H1 (cell line): ENCODE measurements at regions not wholly inside any gene's neighbourhood (a gene's known extent, or its start where the extent isn't known, plus 50 kb on each side); places are given as distances from the start of the nearest gene placed in this dataset.

Experiments used
- CTCF ChIA-PET: fragments of 300-600 bp; sonication (Branson Sonifier 250); formaldehyde crosslinking; loops from one replicate; lab custom pipeline; 2021; ENCODE audit not compliant: partially characterized antibody; lab: Charles Lee
- POLR2A ChIA-PET: fragments of 300-600 bp; sonication (Branson Sonifier 250); formaldehyde crosslinking; loops from one replicate; lab custom pipeline; 2021; ENCODE audit warnings: inconsistent platforms; ENCODE audit not compliant: partially characterized antibody; lab: Charles Lee
- DNase-seq, 2 experiments: peaks; one replicate each; pipeline versions ENCODE4 v3.0.0 to v3.0.0-alpha.2; 2010 to 2022; ENCODE audit warnings: low spot score in 2 of 2, low read depth in 1 of 2, mixed read lengths in 1 of 2
- FAIRE-seq: peaks from 2 replicates; lab custom pipeline; 2011; peaks lifted over from hg19 to GRCh38; lab: Jason Lieb, UNC
- H2AFZ ChIP-seq: 2 replicates; pipeline ENCODE4 v1.8.1; 2012; ENCODE audit warnings: low read length, inconsistent platforms
- H2AK5ac ChIP-seq: 2 replicates; pipeline ENCODE4 v1.6.1; 2013; ENCODE audit warnings: low read depth, low read length
- H2BK120ac ChIP-seq: replicated peaks from 2 replicates; pipeline ENCODE3; 2013; ENCODE audit warnings: low read depth, low read length, inconsistent platforms
- H2BK12ac ChIP-seq: 2 replicates; pipeline ENCODE4 v1.6.1; 2013; ENCODE audit warnings: low read depth, low read length
- H2BK15ac ChIP-seq: 2 replicates; pipeline ENCODE4 v1.6.1; 2013; ENCODE audit warnings: low read length
- H2BK20ac ChIP-seq: 2 replicates; pipeline ENCODE4 v1.6.1; 2013; ENCODE audit warnings: low read length
- H2BK5ac ChIP-seq: 2 replicates; pipeline ENCODE4 v1.6.1; 2013; ENCODE audit warnings: low read depth, low read length
- H3K14ac ChIP-seq: 2 replicates; pipeline ENCODE4 v1.6.1; 2013; ENCODE audit warnings: inconsistent platforms; ENCODE audit not compliant: insufficient read length
- H3K18ac ChIP-seq: 2 replicates; pipeline ENCODE4 v1.6.1; 2013; ENCODE audit warnings: low read length; ENCODE audit errors: extremely low read depth
- H3K23ac ChIP-seq: 2 replicates; pipeline ENCODE4 v1.6.1; 2013; ENCODE audit warnings: inconsistent platforms; ENCODE audit not compliant: insufficient read length
- H3K23me2 ChIP-seq: 2 replicates; pipeline ENCODE4 v1.6.1; 2013; ENCODE audit warnings: low read depth, low read length
- H3K27ac ChIP-seq: 2 replicates; pipeline ENCODE4 v1.6.1; 2011; ENCODE audit warnings: low read depth, low read length, inconsistent platforms
- H3K27me3 ChIP-seq, 4 experiments: replicated peaks in 1 of 4; 1 replicate in 1 of 4; 2 replicates in 3 of 4; pipeline versions ENCODE4 v1.6.1 to v1.8.1; 2011 to 2013; ENCODE audit warnings: low read length in 3 of 4, mild to moderate bottlenecking in 3 of 4, inconsistent platforms in 2 of 4, mixed read lengths in 2 of 4, moderate library complexity in 1 of 4; ENCODE audit not compliant: control insufficient read depth in 3 of 4, insufficient read depth in 3 of 4; ENCODE audit errors: extremely low read depth in 1 of 4
- H3K36me3 ChIP-seq, 4 experiments: 2 replicates each; pipeline versions ENCODE4 v1.6.1 to v1.8.1; 2011 to 2013; ENCODE audit warnings: mild to moderate bottlenecking in 4 of 4, low read length in 3 of 4, moderate library complexity in 2 of 4, control low read depth in 1 of 4, inconsistent platforms in 1 of 4; ENCODE audit not compliant: insufficient read depth in 4 of 4, control insufficient read depth in 2 of 4
- H3K4ac ChIP-seq: replicated peaks from 2 replicates; pipeline ENCODE3; 2013; ENCODE audit warnings: low read length, low read depth, mixed read lengths, inconsistent platforms; ENCODE audit not compliant: insufficient read length
- H3K4me1 ChIP-seq, 4 experiments: replicated peaks in 1 of 4; 1 replicate in 1 of 4; 2 replicates in 3 of 4; pipeline versions ENCODE4 v1.6.1 to v1.8.1; 2011 to 2013; ENCODE audit warnings: low read length in 3 of 4, inconsistent platforms in 2 of 4, mixed read lengths in 1 of 4; ENCODE audit not compliant: insufficient read depth in 4 of 4, control insufficient read depth in 3 of 4
- H3K4me2 ChIP-seq, 2 experiments: 2 replicates each; pipeline versions ENCODE4 v1.6.1 to v1.8.1; 2011 to 2013; ENCODE audit warnings: low read depth in 2 of 2, low read length in 2 of 2, control low read depth in 1 of 2, inconsistent platforms in 1 of 2, mild to moderate bottlenecking in 1 of 2; ENCODE audit not compliant: insufficient read depth in 1 of 2
- H3K4me3 ChIP-seq, 4 experiments: fragments of 200-600, 300-600 bp in 1 of 4; sonication (generic), shearing (Covaris generic), sonication (Bioruptor Twin) in 1 of 4; 2 replicates each; pipeline versions ENCODE4 v1.5.1 to v1.8.1; 2011 to 2016; ENCODE audit warnings: low read length in 4 of 4, low read depth in 3 of 4, control low read depth in 2 of 4, inconsistent platforms in 2 of 4, mild to moderate bottlenecking in 2 of 4, mixed read lengths in 1 of 4, moderate library complexity in 1 of 4; ENCODE audit not compliant: insufficient read depth in 2 of 4; ENCODE audit errors: extremely low read depth in 1 of 4
- H3K56ac ChIP-seq: replicated peaks from 2 replicates; pipeline ENCODE3; 2013; ENCODE audit warnings: low read depth, mild to moderate bottlenecking, mixed read lengths, low read length, inconsistent platforms; ENCODE audit not compliant: insufficient read length
- H3K79me1 ChIP-seq: 2 replicates; pipeline ENCODE4 v1.6.1; 2013; ENCODE audit warnings: low read depth, low read length, control low read depth
- H3K79me2 ChIP-seq, 2 experiments: 2 replicates each; pipeline versions ENCODE4 v1.6.1 to v1.8.1; 2012 to 2013; ENCODE audit warnings: low read length in 2 of 2, mild to moderate bottlenecking in 2 of 2, inconsistent platforms in 1 of 2; ENCODE audit not compliant: insufficient read depth in 2 of 2, control insufficient read depth in 1 of 2
- H3K9ac ChIP-seq, 4 experiments: replicated peaks in 1 of 4; 1 replicate in 1 of 4; 2 replicates in 3 of 4; pipeline versions ENCODE4 v1.6.1 to v1.8.1; 2011 to 2013; ENCODE audit warnings: low read depth in 3 of 4, low read length in 3 of 4, control low read depth in 2 of 4, mild to moderate bottlenecking in 2 of 4, moderate library complexity in 2 of 4, inconsistent platforms in 1 of 4; ENCODE audit errors: extremely low read depth in 1 of 4
- H3K9me3 ChIP-seq, 2 experiments: 2 replicates each; pipeline versions ENCODE4 v1.6.1 to v1.8.1; 2012 to 2013; ENCODE audit warnings: mild to moderate bottlenecking in 2 of 2, moderate library complexity in 2 of 2, control low read depth in 1 of 2, inconsistent platforms in 1 of 2, low read depth in 1 of 2, low read length in 1 of 2, mixed read lengths in 1 of 2; ENCODE audit not compliant: insufficient read depth in 2 of 2
- H4K20me1 ChIP-seq, 2 experiments: replicated peaks in 1 of 2; 2 replicates each; pipeline versions ENCODE3 to v1.8.1; 2011 to 2013; ENCODE audit warnings: inconsistent platforms in 2 of 2, low read length in 2 of 2, mild to moderate bottlenecking in 1 of 2; ENCODE audit not compliant: insufficient read depth in 2 of 2, control insufficient read depth in 1 of 2
- H4K5ac ChIP-seq: 2 replicates; pipeline ENCODE4 v1.6.1; 2013; ENCODE audit warnings: low read length, low read depth, mixed read lengths, inconsistent platforms; ENCODE audit not compliant: insufficient read length
- H4K8ac ChIP-seq: 2 replicates; pipeline ENCODE4 v1.8.0; 2013; ENCODE audit warnings: mild to moderate bottlenecking, moderate library complexity, low read length, inconsistent platforms; ENCODE audit not compliant: insufficient read depth; ENCODE audit errors: extremely low read depth
- H4K91ac ChIP-seq: replicated peaks from 2 replicates; pipeline ENCODE3; 2013; ENCODE audit warnings: low read length, mixed read lengths, inconsistent platforms; ENCODE audit not compliant: insufficient read length
- ASH2L ChIP-seq: fragments of 200-600, 300-600 bp; sonication (generic); IDR thresholded peaks from one replicate; pipeline ENCODE4 v1.7.1; 2017; ENCODE audit warnings: low read length
- SP4 ChIP-seq: IDR thresholded peaks from 2 replicates; pipeline ENCODE4 v1.6.1; 2012; ENCODE audit warnings: low read length, inconsistent platforms

GRCh38 chr5:120808135-120808534 is 344.0 kb downstream of the PRR16 start:
- no peak for TF ChIP-seq SP4
- TF ChIP-seq ASH2L: no peak
- Histone ChIP-seq H3K4ac (no peak overlapping the region), H3K18ac (no peak overlapping the region), H3K79me1 (no peaks in the 10 kb centered on the region), H4K91ac (no peak overlapping the region), H2BK20ac (no peak overlapping the region), H2BK12ac (no peak overlapping the region), H3K79me2 (no peaks in the 10 kb centered on the region), H3K4me2 (no peak overlapping the region), H3K23me2 (no peaks in the 10 kb centered on the region), H3K27me3 (no peaks in the 10 kb centered on the region), H3K14ac (no peak overlapping the region), H3K9ac (no peak overlapping the region), H2BK5ac (no peak overlapping the region), H3K36me3 (no peaks in the 10 kb centered on the region), H3K56ac (peak overlapping the region; percentile 37), H4K8ac (no peak overlapping the region), H3K4me1 (no peaks in the 10 kb centered on the region), H2BK120ac (no peak overlapping the region), H4K20me1 (no peaks in the 10 kb centered on the region), H3K4me3 (no peak overlapping the region), H2BK15ac (no peak overlapping the region), H2AK5ac (no peak overlapping the region), H4K5ac (no peak overlapping the region), H2AFZ (no peak overlapping the region), H3K23ac (no peak overlapping the region), H3K27ac (no peak overlapping the region), H3K9me3 (no peaks in the 10 kb centered on the region)
- DNase-seq (no peak), FAIRE-seq (no peak)
- ChIA-PET POLR2A (interaction anchor here (0.6 kb wide), 2 partner anchors 149 to 1101 kb away, joined by 3 read pairs; no protein-coding TSS in a partner anchor), CTCF (interaction anchor here (0.6 to 1.3 kb wide), 3 partner anchors 9 to 1423 kb away, joined by 3 to 5 read pairs (median 4); no protein-coding TSS in a partner anchor)
